Glomerular visceral epithelial cell (primary cell): ENCODE measurements at regions not wholly inside any gene's neighbourhood (a gene's known extent, or its start where the extent isn't known, plus 50 kb on each side); places are given as distances from the start of the nearest gene placed in this dataset.

ENCODE experiments used
- DNase-seq: peaks from one replicate; pipeline ENCODE4 v3.0.0-alpha.2; 2016; ENCODE audit errors: extremely low spot score

GRCh38 chr2:207257251-207258250 is 91.8 kb upstream of the KLF7 start:
- no peak for DNase-seq

GRCh38 chr2:207258263-207258991 is 92.7 kb upstream of the KLF7 start:
- peak; percentile 89 for DNase-seq

- DNase-seq = no peak
Observed at GRCh38 chr2:207260021-207260420, 94.3 kb upstream of the KLF7 start.

- DNase-seq = no peak
Observed at GRCh38 chr2:207260947-207261346, 95.2 kb upstream of the KLF7 start.

GRCh38 chr2:207264310-207264709 is 98.6 kb upstream of the KLF7 start:
- DNase-seq = no peak

- no peak for DNase-seq
Observed at GRCh38 chr2:207265332-207265731, 99.6 kb upstream of the KLF7 start.

GRCh38 chr2:207265869-207266268 is 100.1 kb upstream of the KLF7 start:
- DNase-seq = no peak

- no peak for DNase-seq
Observed at GRCh38 chr2:207266648-207267047, 100.9 kb upstream of the KLF7 start.

- no peak for DNase-seq
Observed at GRCh38 chr2:207269038-207269437, 103.3 kb upstream of the KLF7 start.

- no peak for DNase-seq
Observed at GRCh38 chr2:207274530-207275189, 108.9 kb upstream of the KLF7 start.

GRCh38 chr2:207275779-207276178 is 110.0 kb upstream of the KLF7 start:
- DNase-seq = no peak

- no peak for DNase-seq
Observed at GRCh38 chr2:207276248-207276647, 110.5 kb upstream of the KLF7 start.

- no peak for DNase-seq
Observed at GRCh38 chr2:207276858-207277257, 111.1 kb upstream of the KLF7 start.

GRCh38 chr2:207279520-207279919 is 113.8 kb upstream of the KLF7 start:
- no peak for DNase-seq

GRCh38 chr2:207281436-207281835 is 115.7 kb upstream of the KLF7 start:
- DNase-seq = no peak

GRCh38 chr2:207282916-207283315 is 117.2 kb upstream of the KLF7 start:
- DNase-seq = no peak

GRCh38 chr2:207283356-207283755 is 117.6 kb upstream of the KLF7 start:
- DNase-seq = no peak

GRCh38 chr2:207284556-207285472 is 119.1 kb upstream of the KLF7 start:
- no peak for DNase-seq

- DNase-seq = no peak
Observed at GRCh38 chr2:207285473-207285815, 119.7 kb upstream of the KLF7 start.

GRCh38 chr2:207286106-207286505 is 120.4 kb upstream of the KLF7 start:
- DNase-seq = no peak

- DNase-seq = no peak
Observed at GRCh38 chr2:207288628-207289027, 122.9 kb upstream of the KLF7 start.
